ENCODE measurements at regions not wholly inside any gene's neighbourhood (a gene's known extent, or its start where the extent isn't known, plus 50 kb on each side); places are given as distances from the start of the nearest gene placed in this dataset.

- no peak for DNase-seq
- Mint-ChIP-seq H3K27ac (no peak overlapping the region), H3K36me3 (ENCODE audit: low read depth) (no peaks in the 10 kb centered on the region), H3K4me3 (no peak overlapping the region), H3K9me3 (no peaks in the 10 kb centered on the region), H3K4me1 (no peaks in the 10 kb centered on the region), H3K27me3 (no peaks in the 10 kb centered on the region)
- ChIA-PET CTCF (no interaction called here), POLR2A (no interaction called here)
Measured at GRCh38 chr10:131430716-131431412, 119.3 kb upstream of the TCERG1L start.

- ChIA-PET POLR2A (no interaction called here), CTCF (no interaction called here)
- H3K4me3 Mint-ChIP-seq: no peak overlapping the region
- no peaks in the 10 kb centered on the region for H3K4me1 Mint-ChIP-seq
- no peaks in the 10 kb centered on the region for H3K9me3 Mint-ChIP-seq
- H3K27ac Mint-ChIP-seq: no peak overlapping the region
- no peaks in the 10 kb centered on the region for H3K27me3 Mint-ChIP-seq
- H3K36me3 Mint-ChIP-seq (ENCODE audit: low read depth): no peaks in the 10 kb centered on the region
- DNase-seq: no peak
Measured at GRCh38 chr10:131431533-131431932, 120.0 kb upstream of the TCERG1L start.

- Mint-ChIP-seq H3K36me3 (ENCODE audit: low read depth) (no peaks in the 10 kb centered on the region), H3K9me3 (no peaks in the 10 kb centered on the region), H3K4me1 (no peaks in the 10 kb centered on the region), H3K4me3 (no peak overlapping the region), H3K27ac (no peak overlapping the region), H3K27me3 (no peaks in the 10 kb centered on the region)
- POLR2A ChIA-PET: no interaction called here
- DNase-seq: no peak
- CTCF ChIA-PET: interaction anchor here (0.7 kb wide), 1 partner anchor 22 kb away, joined by 3 read pairs; no protein-coding TSS in a partner anchor
Measured at GRCh38 chr10:131431978-131432690, 120.6 kb upstream of the TCERG1L start.

- DNase-seq: no peak
- POLR2A ChIA-PET: no interaction called here
- CTCF ChIA-PET: no interaction called here
- no peaks in the 10 kb centered on the region for H3K9me3 Mint-ChIP-seq
- no peaks in the 10 kb centered on the region for H3K36me3 Mint-ChIP-seq (ENCODE audit: low read depth)
- no peak overlapping the region for H3K27ac Mint-ChIP-seq
- no peaks in the 10 kb centered on the region for H3K4me1 Mint-ChIP-seq
- no peaks in the 10 kb centered on the region for H3K27me3 Mint-ChIP-seq
- H3K4me3 Mint-ChIP-seq: no peak overlapping the region
Measured at GRCh38 chr10:131433568-131433967, 122.0 kb upstream of the TCERG1L start.

- Mint-ChIP-seq H3K9me3 (no peaks in the 10 kb centered on the region), H3K27me3 (no peaks in the 10 kb centered on the region), H3K4me3 (no peak overlapping the region), H3K27ac (no peak overlapping the region), H3K36me3 (ENCODE audit: low read depth) (no peaks in the 10 kb centered on the region), H3K4me1 (no peaks in the 10 kb centered on the region)
- CTCF ChIA-PET: no interaction called here
- POLR2A ChIA-PET: no interaction called here
- no peak for DNase-seq
Measured at GRCh38 chr10:131435232-131435631, 123.7 kb upstream of the TCERG1L start.

GRCh38 chr10:131435760-131436457 lies 124.4 kb upstream of the TCERG1L start:
- Mint-ChIP-seq H3K36me3 (ENCODE audit: low read depth) (no peaks in the 10 kb centered on the region), H3K4me1 (no peaks in the 10 kb centered on the region), H3K27me3 (no peaks in the 10 kb centered on the region), H3K4me3 (no peak overlapping the region), H3K9me3 (no peaks in the 10 kb centered on the region), H3K27ac (no peak overlapping the region)
- ChIA-PET POLR2A (no interaction called here), CTCF (no interaction called here)
- DNase-seq: no peak

- H3K27me3 Mint-ChIP-seq: no peaks in the 10 kb centered on the region
- no peak overlapping the region for H3K4me3 Mint-ChIP-seq
- H3K4me1 Mint-ChIP-seq: no peaks in the 10 kb centered on the region
- no peaks in the 10 kb centered on the region for H3K36me3 Mint-ChIP-seq (ENCODE audit: low read depth)
- H3K9me3 Mint-ChIP-seq: no peaks in the 10 kb centered on the region
- H3K27ac Mint-ChIP-seq: no peak overlapping the region
- CTCF ChIA-PET: no interaction called here
- DNase-seq: no peak
- POLR2A ChIA-PET: no interaction called here
Measured at GRCh38 chr10:131436458-131436857, 124.9 kb upstream of the TCERG1L start.

- Mint-ChIP-seq H3K36me3 (ENCODE audit: low read depth) (no peaks in the 10 kb centered on the region), H3K9me3 (no peaks in the 10 kb centered on the region), H3K27ac (no peak overlapping the region), H3K4me3 (no peak overlapping the region), H3K4me1 (no peaks in the 10 kb centered on the region), H3K27me3 (no peaks in the 10 kb centered on the region)
- ChIA-PET POLR2A (no interaction called here), CTCF (no interaction called here)
- DNase-seq: no peak
Measured at GRCh38 chr10:131437556-131438475, 126.3 kb upstream of the TCERG1L start.

GRCh38 chr10:131438665-131439064 lies 127.1 kb upstream of the TCERG1L start:
- Mint-ChIP-seq H3K4me1 (no peaks in the 10 kb centered on the region), H3K27ac (no peak overlapping the region), H3K9me3 (no peaks in the 10 kb centered on the region), H3K27me3 (no peaks in the 10 kb centered on the region), H3K4me3 (no peak overlapping the region), H3K36me3 (ENCODE audit: low read depth) (no peaks in the 10 kb centered on the region)
- POLR2A ChIA-PET: no interaction called here
- CTCF ChIA-PET: no interaction called here
- DNase-seq: no peak

GRCh38 chr10:131439705-131440104 lies 128.2 kb upstream of the TCERG1L start:
- DNase-seq: no peak
- CTCF ChIA-PET: no interaction called here
- Mint-ChIP-seq H3K27me3 (no peaks in the 10 kb centered on the region), H3K27ac (no peak overlapping the region), H3K4me3 (no peak overlapping the region), H3K4me1 (no peaks in the 10 kb centered on the region), H3K36me3 (ENCODE audit: low read depth) (no peaks in the 10 kb centered on the region), H3K9me3 (no peaks in the 10 kb centered on the region)
- POLR2A ChIA-PET: no interaction called here

- Mint-ChIP-seq H3K4me3 (no peak overlapping the region), H3K27me3 (no peaks in the 10 kb centered on the region), H3K9me3 (no peaks in the 10 kb centered on the region), H3K36me3 (ENCODE audit: low read depth) (no peaks in the 10 kb centered on the region), H3K4me1 (no peaks in the 10 kb centered on the region), H3K27ac (no peak overlapping the region)
- ChIA-PET POLR2A (no interaction called here), CTCF (interaction anchor here (0.8 kb wide), 1 partner anchor 13 kb away, joined by 3 read pairs; no protein-coding TSS in a partner anchor)
- no peak for DNase-seq
Measured at GRCh38 chr10:131440405-131441360, 129.2 kb upstream of the TCERG1L start.

GRCh38 chr10:131442271-131442670 lies 130.8 kb upstream of the TCERG1L start:
- Mint-ChIP-seq H3K36me3 (ENCODE audit: low read depth) (no peaks in the 10 kb centered on the region), H3K4me1 (no peaks in the 10 kb centered on the region), H3K4me3 (no peak overlapping the region), H3K9me3 (no peaks in the 10 kb centered on the region), H3K27ac (no peak overlapping the region), H3K27me3 (no peaks in the 10 kb centered on the region)
- no peak for DNase-seq
- CTCF ChIA-PET: interaction anchor here (0.6 kb wide), 1 partner anchor 13 kb away, joined by 3 read pairs; no protein-coding TSS in a partner anchor
- POLR2A ChIA-PET: no interaction called here
